NT2/D1 (cell line): ENCODE measurements at regions not wholly inside any gene's neighbourhood (a gene's known extent, or its start where the extent isn't known, plus 50 kb on each side); places are given as distances from the start of the nearest gene placed in this dataset.

Source experiments
- SUZ12 ChIP-seq: IDR thresholded peaks from 2 replicates; pipeline ENCODE4 v1.6.1; 2011; ENCODE audit not compliant: insufficient read length, insufficient read depth; ENCODE audit errors: extremely low read depth
- YY1 ChIP-seq: IDR thresholded peaks from 2 replicates; pipeline ENCODE4 v1.6.1; 2011; ENCODE audit not compliant: insufficient read length, insufficient read depth
- ZNF274 ChIP-seq: IDR thresholded peaks from 2 replicates; pipeline ENCODE4 v1.6.1; 2011; ENCODE audit warnings: mild to moderate bottlenecking, low read depth, low read length

- no peak for TF ChIP-seq YY1
- TF ChIP-seq ZNF274: no peak
- TF ChIP-seq SUZ12: no peak
These were observed 105.1 kb upstream of the MAP1LC3B2 start for GRCh38 chr12:116454076-116454475.
